ENCODE measurements at regions not wholly inside any gene's neighbourhood (a gene's known extent, or its start where the extent isn't known, plus 50 kb on each side); places are given as distances from the start of the nearest gene placed in this dataset.

DNA sequence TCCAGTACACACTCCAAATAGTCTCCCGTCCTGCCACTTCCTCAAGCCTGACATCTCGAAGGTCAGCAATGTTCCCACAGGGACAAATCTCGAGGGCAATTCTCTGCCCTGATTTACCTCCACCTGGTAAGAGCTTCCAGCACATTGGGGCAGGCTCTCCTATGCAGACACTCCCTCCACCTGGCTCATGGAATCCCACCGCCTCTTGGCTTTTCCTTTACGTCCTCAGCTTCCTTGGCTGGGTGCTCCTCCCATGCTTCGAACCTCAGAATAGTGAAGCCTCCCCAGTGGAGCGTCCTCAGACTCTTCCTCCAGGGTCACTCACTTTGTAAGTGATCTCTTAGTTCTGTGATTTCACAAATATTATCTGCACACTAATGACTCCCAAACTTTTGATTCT lies 205.2 kb upstream of the ECI2 start:
- ATAC-seq, result no peak
- ChIA-PET POLR2A (no interaction called here), CTCF (no interaction called here)
- Histone ChIP-seq H3K4me1 (ENCODE audit: control insufficient read depth, insufficient read depth, low read length) (no peaks in the 10 kb centered on the region), H3K27me3 (ENCODE audit: control insufficient read depth, insufficient read depth, low read length) (no peaks in the 10 kb centered on the region), H3K27ac (ENCODE audit: low read length) (no peak overlapping the region), H3K4me3 (ENCODE audit: low read depth in 2 of 2, low read length in 2 of 2) (no peak overlapping the region), H3K36me3 (ENCODE audit: control insufficient read depth, insufficient read depth, low read length) (no peaks in the 10 kb centered on the region), H3K9me3 (ENCODE audit: control insufficient read depth, insufficient read depth, low read depth, low read length) (no peaks in the 10 kb centered on the region)
- in situ Hi-C loops (cut with HindIII; ENCODE audit: low pct_unique_long_range_greater_than_20kb, low sequenced_read_pairs) (no loop called here), intact Hi-C loops (cut with micrococcal nuclease; ENCODE audit: unreplicated experiment) (no loop called here)
- DNase-seq (ENCODE audit: low read depth, low spot score), result no peak
- TF ChIP-seq POLR2AphosphoS5 (IDR thresholded peaks at IDR 0.05; ENCODE audit: low read depth, low read length), result no peak
- no peak for TF ChIP-seq TCF7L2 (IDR thresholded peaks at IDR 0.05; ENCODE audit: low read depth, low read length)
- TF ChIP-seq SIN3A (IDR thresholded peaks at IDR 0.05; ENCODE audit: borderline replicate concordance, insufficient read depth, low read depth, low read length), result no peak
- TF ChIP-seq, protein P1, sequence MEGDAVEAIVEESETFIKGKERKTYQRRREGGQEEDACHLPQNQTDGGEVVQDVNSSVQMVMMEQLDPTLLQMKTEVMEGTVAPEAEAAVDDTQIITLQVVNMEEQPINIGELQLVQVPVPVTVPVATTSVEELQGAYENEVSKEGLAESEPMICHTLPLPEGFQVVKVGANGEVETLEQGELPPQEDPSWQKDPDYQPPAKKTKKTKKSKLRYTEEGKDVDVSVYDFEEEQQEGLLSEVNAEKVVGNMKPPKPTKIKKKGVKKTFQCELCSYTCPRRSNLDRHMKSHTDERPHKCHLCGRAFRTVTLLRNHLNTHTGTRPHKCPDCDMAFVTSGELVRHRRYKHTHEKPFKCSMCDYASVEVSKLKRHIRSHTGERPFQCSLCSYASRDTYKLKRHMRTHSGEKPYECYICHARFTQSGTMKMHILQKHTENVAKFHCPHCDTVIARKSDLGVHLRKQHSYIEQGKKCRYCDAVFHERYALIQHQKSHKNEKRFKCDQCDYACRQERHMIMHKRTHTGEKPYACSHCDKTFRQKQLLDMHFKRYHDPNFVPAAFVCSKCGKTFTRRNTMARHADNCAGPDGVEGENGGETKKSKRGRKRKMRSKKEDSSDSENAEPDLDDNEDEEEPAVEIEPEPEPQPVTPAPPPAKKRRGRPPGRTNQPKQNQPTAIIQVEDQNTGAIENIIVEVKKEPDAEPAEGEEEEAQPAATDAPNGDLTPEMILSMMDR (IDR thresholded peaks at IDR 0.05), result no peak
- no TSS peak for BruUV-seq (replicated peaks)

DNA sequence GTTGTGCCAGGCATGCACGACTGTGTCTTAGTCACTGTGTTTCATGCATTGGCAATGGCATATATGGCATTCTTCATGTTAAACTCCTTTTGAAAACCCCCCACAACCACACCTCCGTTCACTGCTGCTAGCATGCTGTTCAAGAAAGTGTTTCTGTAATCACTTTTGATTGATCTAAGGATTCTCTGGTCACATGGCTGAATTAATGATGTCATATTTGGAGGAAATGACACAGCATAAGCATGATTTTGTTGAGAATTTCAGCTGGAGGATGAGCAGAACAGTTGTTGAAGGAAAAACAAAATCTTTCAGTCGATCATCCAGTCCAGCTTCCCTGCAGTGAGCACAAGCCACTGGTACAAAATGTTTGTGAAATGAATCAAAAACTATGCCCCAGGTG lies 203.5 kb upstream of the ECI2 start:
- ChIA-PET CTCF (no interaction called here), POLR2A (no interaction called here)
- no peak overlapping the region for H3K4me3 ChIP-seq (ENCODE audit: low read depth in 2 of 2, low read length in 2 of 2)
- H3K36me3 ChIP-seq (ENCODE audit: control insufficient read depth, insufficient read depth, low read length), result no peaks in the 10 kb centered on the region
- in situ Hi-C loops (cut with HindIII; ENCODE audit: low pct_unique_long_range_greater_than_20kb, low sequenced_read_pairs) (no loop called here), intact Hi-C loops (cut with micrococcal nuclease; ENCODE audit: unreplicated experiment) (no loop called here)
- no peaks in the 10 kb centered on the region for H3K27me3 ChIP-seq (ENCODE audit: control insufficient read depth, insufficient read depth, low read length)
- no peaks in the 10 kb centered on the region for H3K9me3 ChIP-seq (ENCODE audit: control insufficient read depth, insufficient read depth, low read depth, low read length)
- TF ChIP-seq TCF7L2 (IDR thresholded peaks at IDR 0.05; ENCODE audit: low read depth, low read length) (no peak), POLR2AphosphoS5 (IDR thresholded peaks at IDR 0.05; ENCODE audit: low read depth, low read length) (no peak), SIN3A (IDR thresholded peaks at IDR 0.05; ENCODE audit: borderline replicate concordance, insufficient read depth, low read depth, low read length) (no peak)
- TF ChIP-seq, protein P1 (IDR thresholded peaks at IDR 0.05), result no peak
- TF ChIP-seq, protein P2, sequence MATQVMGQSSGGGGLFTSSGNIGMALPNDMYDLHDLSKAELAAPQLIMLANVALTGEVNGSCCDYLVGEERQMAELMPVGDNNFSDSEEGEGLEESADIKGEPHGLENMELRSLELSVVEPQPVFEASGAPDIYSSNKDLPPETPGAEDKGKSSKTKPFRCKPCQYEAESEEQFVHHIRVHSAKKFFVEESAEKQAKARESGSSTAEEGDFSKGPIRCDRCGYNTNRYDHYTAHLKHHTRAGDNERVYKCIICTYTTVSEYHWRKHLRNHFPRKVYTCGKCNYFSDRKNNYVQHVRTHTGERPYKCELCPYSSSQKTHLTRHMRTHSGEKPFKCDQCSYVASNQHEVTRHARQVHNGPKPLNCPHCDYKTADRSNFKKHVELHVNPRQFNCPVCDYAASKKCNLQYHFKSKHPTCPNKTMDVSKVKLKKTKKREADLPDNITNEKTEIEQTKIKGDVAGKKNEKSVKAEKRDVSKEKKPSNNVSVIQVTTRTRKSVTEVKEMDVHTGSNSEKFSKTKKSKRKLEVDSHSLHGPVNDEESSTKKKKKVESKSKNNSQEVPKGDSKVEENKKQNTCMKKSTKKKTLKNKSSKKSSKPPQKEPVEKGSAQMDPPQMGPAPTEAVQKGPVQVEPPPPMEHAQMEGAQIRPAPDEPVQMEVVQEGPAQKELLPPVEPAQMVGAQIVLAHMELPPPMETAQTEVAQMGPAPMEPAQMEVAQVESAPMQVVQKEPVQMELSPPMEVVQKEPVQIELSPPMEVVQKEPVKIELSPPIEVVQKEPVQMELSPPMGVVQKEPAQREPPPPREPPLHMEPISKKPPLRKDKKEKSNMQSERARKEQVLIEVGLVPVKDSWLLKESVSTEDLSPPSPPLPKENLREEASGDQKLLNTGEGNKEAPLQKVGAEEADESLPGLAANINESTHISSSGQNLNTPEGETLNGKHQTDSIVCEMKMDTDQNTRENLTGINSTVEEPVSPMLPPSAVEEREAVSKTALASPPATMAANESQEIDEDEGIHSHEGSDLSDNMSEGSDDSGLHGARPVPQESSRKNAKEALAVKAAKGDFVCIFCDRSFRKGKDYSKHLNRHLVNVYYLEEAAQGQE (IDR thresholded peaks at IDR 0.05; ENCODE audit: insufficient read depth in 1 of 2, low read depth in 2 of 2, low read length in 1 of 2), result no peak
- no peak for DNase-seq (ENCODE audit: low read depth, low spot score)
- no peaks in the 10 kb centered on the region for H3K4me1 ChIP-seq (ENCODE audit: control insufficient read depth, insufficient read depth, low read length)
- no peak for ATAC-seq
- no peak overlapping the region for H3K27ac ChIP-seq (ENCODE audit: low read length)
- BruUV-seq (replicated peaks), result no TSS peak

Measured in Panc1 (cell line).